HG03097 (cell line): ENCODE measurements at regions not wholly inside any gene's neighbourhood (a gene's known extent, or its start where the extent isn't known, plus 50 kb on each side); places are given as distances from the start of the nearest gene placed in this dataset.
A peak's percentile ranks its signal among the peaks of the same experiment; 100 is the strongest.

Experiments
- ATAC-seq: cut with Tn5 transposase; IDR thresholded peaks from one replicate; pipeline ENCODE4 v1.9.1; 2021; ENCODE audit not compliant: unreplicated experiment, low FRiP score

- ATAC-seq, result no peak
Measured at GRCh38 chr2:234438305-234438977, 58.4 kb downstream of the ARL4C start.

DNA sequence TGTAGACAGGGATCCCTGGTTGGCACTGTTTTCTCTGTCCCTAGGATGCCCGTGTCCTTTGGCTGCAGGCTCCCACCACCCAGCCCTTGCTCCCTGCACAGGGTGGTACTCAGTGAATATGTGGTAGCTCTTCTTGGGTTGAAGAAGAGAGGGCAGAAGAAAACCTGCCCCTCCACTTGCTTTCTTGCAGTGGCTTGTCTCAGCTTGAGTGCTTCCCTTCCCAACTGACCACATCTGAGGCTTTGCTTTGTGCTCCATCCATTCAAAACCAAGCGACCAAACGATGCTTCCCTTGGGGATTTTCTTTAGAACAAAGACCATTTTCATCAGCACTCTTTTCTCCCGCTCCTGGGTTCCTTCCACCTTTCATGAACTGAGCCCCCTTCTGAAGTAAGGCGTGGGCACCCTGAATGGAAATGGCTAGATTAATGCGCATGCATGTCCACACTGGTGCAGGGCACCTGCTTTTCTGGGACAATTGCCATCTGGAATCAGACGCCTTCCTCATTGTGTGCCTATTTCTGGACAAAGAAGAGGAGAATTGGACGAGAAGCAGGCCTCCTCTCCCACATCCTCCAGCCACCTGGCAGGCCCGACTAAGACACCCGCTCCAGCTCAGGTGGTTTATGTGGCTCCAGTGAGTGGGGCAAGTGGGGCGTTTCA lies 59.1 kb downstream of the ARL4C start:
- no peak for ATAC-seq

GRCh38 chr2:234436482-234436837 lies 60.4 kb downstream of the ARL4C start:
- ATAC-seq, result no peak

DNA sequence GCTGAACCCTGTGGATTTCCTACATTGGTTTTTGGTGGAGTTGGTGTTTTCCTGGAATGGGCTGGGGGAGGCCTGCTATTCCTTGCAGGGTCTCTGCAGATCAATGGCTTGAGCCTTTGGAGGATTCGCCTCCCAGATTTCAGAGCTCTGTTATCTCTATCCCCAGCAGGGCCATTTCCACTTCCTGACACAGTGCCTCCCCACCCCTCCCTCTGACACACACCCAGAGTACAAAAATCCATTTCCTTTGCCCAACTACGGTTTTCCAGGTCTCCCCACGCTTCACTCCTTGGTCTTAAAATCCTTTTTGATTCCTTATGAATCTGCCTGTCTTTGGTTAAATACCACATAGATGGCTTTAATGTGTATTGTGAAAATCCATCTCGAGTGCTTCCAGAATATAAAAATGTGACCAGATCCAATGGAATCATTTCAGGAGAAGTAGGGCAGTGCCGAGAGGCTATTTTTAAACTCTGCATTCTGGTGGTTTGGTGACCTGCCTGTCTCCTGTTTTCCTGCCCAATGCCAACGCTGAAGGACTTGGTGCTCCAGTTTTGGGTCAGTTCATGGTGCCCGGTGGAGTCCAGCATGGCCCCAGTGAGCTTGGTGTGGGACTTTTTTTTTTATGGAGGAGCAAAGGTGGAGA lies 60.9 kb downstream of the ARL4C start:
- no peak for ATAC-seq

DNA sequence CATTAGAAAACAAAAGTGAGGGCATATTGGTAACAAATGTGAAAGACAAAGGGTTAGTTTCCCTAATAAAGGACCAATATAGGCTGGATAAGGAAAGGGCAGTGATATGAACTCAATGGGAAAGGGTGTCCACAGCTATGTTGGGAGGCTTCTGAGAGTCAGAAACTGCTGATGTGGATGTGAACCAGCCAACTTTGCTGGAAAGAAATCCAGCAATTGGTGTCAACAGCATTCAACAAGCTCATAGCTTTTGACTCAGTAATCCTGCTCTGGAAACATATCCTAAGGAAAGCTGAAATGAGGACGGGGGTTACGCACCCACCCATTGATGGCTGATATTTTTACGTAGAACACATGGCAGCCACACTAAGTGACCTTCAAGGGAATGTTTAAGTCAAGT lies 63.7 kb downstream of the ARL4C start:
- ATAC-seq, result no peak

GRCh38 chr2:234430871-234431270 lies 66.0 kb downstream of the ARL4C start:
- ATAC-seq, result no peak

DNA sequence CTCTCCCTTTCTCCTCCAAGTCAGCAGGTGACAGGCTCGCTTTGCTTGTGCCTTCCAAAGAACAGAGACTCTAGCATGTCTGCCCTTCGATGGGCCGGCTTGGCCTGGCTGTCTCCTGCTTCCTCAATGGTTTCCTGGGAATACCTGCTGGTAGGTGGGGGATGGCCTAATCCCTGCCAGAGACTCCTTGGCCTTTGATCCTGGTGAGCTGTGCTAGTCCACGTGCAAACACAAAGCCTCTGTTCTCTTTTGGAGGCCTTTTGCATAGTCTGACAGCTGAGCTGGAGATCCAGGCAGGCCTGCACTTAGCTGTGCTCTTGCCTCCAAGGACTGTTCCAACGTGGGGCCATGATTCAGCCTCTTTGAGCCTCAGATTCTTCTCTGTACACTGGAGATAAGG lies 67.6 kb downstream of the ARL4C start:
- ATAC-seq, result no peak

- no peak for ATAC-seq
Measured at GRCh38 chr2:234427081-234428061, 69.5 kb downstream of the ARL4C start.

GRCh38 chr2:234426616-234427015 lies 70.3 kb downstream of the ARL4C start:
- peak; percentile 4 for ATAC-seq

DNA sequence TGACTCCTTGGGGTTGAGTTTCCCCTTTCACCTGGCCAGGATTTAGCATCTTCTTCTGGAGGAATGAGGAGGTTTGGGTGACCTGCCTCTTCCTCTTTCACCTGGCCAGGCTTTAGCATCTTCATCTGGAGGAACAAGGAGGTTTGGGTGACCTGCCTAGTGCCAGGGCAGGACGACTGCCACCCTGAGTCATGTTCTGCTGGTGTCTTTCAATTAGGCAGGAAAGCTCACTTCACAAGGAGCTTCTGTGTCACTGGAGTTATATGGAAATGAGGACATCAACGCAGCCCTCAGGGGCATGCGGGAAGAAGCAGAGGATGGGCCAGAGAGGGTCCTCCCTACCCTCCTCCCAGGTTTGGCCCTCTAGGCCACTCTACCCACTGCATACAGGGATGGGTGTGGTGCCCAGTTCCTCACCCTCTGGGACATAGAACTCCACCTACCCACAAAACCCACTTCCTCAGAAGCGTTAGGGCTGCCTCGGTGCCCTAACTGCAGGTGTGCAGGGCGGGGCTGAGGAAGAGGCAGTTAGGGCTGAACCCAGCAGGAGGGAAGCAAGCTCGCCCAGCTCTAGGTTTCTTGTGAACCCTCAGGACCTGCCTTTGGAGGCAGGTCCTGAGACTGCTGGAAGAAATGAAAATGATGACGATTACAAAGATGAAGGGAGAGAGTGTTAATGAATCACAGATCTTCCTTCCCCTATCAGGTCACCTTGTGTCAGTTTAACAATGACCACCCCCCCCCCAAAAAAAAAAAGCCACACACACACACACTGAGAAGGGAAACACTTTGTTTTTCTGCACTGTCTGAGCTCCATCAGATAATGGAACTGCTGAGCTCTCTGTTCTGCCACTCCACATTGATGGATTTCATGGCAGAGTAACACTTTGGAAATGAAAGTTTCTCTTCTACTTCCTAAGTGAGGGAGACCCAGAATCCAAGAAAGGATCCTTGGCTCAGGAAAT lies 71.0 kb downstream of the ARL4C start:
- peak; percentile 88 for ATAC-seq

DNA sequence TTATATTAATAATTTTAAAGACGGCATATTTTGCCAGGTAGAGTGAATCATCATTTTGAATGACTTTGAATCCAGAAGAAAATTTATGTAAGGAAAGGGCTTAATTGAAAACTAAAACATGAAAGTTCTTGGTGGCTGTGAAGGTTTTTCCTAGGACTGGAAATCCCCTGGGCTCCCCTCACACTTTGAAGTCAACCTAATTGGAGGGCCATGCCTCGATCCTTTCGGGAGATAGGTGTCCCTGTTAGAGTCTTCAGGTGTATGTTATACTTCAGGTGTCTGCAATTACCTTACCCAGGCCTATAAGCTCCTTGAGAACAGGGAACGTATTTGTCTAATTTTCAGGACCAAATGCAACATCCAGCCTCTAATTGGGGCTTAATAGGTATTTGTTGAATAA lies 73.0 kb downstream of the ARL4C start:
- no peak for ATAC-seq

DNA sequence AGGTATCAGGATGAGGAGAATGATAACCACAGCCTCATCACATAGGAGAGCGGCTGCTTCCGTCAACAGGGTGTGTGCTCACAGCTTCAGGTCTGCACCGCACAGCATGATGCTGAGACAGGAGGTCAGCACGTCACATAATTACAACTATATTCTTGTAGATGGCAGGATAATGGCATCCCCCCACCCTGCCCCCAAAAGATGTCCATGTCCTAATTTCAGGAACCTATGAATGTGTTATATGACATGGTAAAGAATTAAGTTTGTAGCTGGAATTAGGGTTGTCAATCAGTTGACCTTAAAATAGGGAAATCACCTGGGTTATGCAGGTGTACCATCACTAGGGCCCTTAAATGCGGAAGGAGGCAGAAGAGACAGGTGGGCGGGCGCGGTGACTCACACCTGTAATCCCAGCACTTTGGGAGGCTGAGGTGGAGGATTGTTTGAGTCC lies 73.9 kb downstream of the ARL4C start:
- no peak for ATAC-seq

DNA sequence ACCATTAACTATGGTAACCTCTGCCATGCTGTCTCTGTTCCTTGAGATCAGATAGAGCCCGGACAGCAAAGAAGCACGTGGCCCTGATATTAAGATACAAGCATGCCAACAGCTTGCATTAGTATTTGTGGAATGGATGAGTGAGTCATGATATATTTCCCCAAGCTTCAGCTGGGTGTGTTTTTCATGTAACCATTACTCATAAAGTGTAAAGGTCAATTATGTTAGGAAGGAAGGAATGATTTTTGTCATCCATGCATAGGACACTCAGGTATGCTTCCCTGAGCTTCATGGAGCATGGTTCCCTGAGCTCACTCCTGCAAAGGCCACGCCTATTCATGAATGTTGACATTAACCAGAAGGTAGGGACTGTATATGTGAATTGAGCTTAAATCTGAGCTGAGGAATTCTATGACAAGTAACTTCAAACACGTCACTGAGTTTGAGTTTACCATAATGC lies 74.6 kb downstream of the ARL4C start:
- no peak for ATAC-seq

- ATAC-seq, result no peak
Measured at GRCh38 chr2:234420408-234420807, 76.5 kb downstream of the ARL4C start.

GRCh38 chr2:234419726-234420125 lies 77.2 kb downstream of the ARL4C start:
- no peak for ATAC-seq

- no peak for ATAC-seq
Measured at GRCh38 chr2:234415706-234416105, 81.2 kb downstream of the ARL4C start.

DNA sequence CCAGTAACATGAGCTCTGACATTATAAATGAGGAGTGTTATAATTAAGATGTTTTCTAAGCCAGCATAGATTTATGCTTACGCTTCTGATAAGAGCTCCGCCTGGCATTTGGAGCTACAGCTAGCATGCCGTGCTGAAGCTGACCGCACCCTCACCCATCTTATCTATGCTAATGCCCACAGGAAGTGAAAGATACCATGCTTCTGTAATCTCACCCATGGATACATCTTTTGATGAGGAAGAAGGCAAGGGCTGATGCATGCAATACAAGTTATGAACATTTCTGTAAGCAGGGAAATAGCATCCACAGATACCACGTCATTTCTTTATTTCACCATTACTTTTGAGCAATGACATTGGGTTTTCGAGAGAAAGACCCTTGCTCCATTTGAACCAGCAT lies 82.3 kb downstream of the ARL4C start:
- ATAC-seq, result no peak

DNA sequence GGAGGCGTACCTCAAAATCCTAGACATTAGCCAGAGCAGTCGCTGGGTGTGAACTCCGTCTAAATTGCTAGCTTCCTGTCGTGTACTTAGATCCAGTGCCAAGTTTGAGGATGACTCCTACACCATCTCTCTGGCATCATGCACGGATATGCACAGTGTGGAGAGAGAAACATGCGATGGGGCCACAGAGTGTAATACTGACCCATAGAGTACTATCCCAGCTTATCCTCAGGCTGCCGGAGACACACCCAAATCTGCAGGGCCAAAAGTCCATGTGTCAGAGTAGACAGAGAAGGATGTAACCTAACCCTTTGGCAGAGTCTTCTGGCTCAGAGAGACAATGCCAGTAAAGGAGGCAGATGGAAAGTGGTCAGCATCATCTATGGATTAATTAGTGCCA lies 84.2 kb downstream of the ARL4C start:
- ATAC-seq, result no peak

- peak; percentile 59 for ATAC-seq
Measured at GRCh38 chr2:234411793-234412192, 85.1 kb downstream of the ARL4C start.

- no peak for ATAC-seq
Measured at GRCh38 chr2:234410526-234410925, 86.4 kb downstream of the ARL4C start.
